Transverse colon (tissue), 4 donors: ENCODE measurements at regions not wholly inside any gene's neighbourhood (a gene's known extent, or its start where the extent isn't known, plus 50 kb on each side); places are given as distances from the start of the nearest gene placed in this dataset.

Experiments
- POLR2A ChIP-seq: fragments of 450-650 bp; IDR thresholded peaks from one replicate; pipeline ENCODE4 v1.6.1; 2016; ENCODE audit warnings: antibody characterized with exemption, mild to moderate bottlenecking, moderate library complexity
- POLR2AphosphoS5 ChIP-seq, 3 donors: sonication (generic); formaldehyde crosslinking; IDR thresholded peaks; one replicate each; pipeline ENCODE4 v1.6.1; 2016; ENCODE audit warnings: antibody characterized with exemption in 3 of 3
- TF ChIP-seq, protein P1 (sequence below), 5 experiments: fragments of 200-600 bp in 3 of 5; fragments of 450-650 bp in 2 of 5; sonication (generic) in 3 of 5; IDR thresholded peaks; 1 replicate in 2 of 5; 2 replicates in 3 of 5; pipeline ENCODE4 v1.5.1; 2016 to 2017; ENCODE audit warnings: antibody characterized with exemption in 5 of 5, inconsistent platforms in 3 of 5, mild to moderate bottlenecking in 2 of 5, moderate library complexity in 1 of 5

DNA sequence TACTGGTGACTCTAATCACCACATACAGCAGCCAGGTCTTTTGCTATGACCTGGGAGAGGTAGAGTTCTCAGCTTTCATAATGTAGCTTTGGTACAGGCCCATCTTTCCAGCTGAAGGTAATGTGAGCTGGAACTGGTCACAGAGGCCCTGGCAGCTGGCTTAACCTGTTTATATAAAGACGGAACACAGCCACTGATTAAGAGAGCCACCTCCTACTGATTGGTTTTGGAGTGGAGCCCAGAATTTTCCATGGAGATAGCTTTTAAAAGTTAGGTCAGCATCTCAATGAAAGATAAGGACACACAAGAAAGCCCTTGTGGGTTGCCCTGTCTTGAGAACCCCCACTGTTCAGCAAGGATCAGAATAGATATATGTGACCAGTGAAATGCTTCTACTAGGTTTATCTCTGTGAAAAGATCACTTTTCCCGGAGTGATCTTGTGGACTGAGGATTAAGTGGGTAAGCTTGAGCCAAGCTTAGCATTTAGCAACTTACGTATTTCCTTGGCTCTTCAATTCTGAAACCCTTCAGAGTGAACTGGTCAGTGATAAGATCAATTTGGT, 213.7 kb upstream of the CITED2 start:
- TF ChIP-seq, protein P1, sequence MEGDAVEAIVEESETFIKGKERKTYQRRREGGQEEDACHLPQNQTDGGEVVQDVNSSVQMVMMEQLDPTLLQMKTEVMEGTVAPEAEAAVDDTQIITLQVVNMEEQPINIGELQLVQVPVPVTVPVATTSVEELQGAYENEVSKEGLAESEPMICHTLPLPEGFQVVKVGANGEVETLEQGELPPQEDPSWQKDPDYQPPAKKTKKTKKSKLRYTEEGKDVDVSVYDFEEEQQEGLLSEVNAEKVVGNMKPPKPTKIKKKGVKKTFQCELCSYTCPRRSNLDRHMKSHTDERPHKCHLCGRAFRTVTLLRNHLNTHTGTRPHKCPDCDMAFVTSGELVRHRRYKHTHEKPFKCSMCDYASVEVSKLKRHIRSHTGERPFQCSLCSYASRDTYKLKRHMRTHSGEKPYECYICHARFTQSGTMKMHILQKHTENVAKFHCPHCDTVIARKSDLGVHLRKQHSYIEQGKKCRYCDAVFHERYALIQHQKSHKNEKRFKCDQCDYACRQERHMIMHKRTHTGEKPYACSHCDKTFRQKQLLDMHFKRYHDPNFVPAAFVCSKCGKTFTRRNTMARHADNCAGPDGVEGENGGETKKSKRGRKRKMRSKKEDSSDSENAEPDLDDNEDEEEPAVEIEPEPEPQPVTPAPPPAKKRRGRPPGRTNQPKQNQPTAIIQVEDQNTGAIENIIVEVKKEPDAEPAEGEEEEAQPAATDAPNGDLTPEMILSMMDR (IDR thresholded peaks at IDR 0.05), result no peak
- TF ChIP-seq POLR2A, result no peak
- TF ChIP-seq POLR2AphosphoS5 (IDR thresholded peaks at IDR 0.05), result peak in 2 of 3 donors; percentile 39 to 51
